Tongue (tissue), 1 donor: ENCODE measurements at regions not wholly inside any gene's neighbourhood (a gene's known extent, or its start where the extent isn't known, plus 50 kb on each side); places are given as distances from the start of the nearest gene placed in this dataset.

ENCODE experiments used
- DNase-seq: peaks from one replicate; pipeline ENCODE4 v3.0.0-alpha.2; 2015

DNA sequence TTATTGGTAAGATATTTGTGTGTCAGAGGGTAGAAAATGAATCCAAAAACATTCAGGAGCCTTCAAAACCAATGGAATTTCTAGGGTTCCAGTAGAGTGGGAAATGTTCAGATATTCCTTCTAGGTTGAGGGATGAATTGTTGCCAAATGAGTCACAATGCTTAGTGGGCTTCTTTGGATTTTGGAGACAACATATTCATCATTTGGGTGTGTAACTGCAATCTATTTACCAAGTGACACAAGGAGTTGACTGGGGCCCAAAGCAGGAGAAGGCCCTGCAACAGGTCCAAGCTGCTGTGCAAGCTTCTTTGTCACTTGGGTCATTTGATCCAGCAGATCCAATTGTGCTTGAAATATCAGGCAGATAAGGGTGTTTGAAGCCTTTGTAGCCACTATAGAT, 551.5 kb upstream of the PITX2 start:
- DNase-seq = no peak

DNA sequence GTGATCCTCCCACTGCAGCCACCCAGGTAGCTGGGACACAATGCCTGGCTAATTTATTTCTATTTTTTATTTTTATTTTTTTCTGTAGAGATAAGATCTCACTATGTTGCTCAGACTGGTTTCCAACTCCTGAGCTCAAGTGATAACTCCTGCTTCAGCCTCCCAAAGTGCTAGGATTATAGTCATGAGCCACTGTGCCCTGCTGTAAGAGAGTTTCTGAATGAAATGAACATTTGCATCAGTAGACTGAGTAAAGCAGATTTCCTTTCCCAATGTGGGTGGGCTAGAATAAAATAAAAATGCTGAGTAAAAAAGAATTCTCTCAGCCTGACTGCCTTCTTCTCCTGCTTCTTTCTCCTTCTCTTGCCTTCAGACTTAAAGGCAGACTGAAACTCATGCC, 555.4 kb upstream of the PITX2 start:
- DNase-seq = no peak

DNA sequence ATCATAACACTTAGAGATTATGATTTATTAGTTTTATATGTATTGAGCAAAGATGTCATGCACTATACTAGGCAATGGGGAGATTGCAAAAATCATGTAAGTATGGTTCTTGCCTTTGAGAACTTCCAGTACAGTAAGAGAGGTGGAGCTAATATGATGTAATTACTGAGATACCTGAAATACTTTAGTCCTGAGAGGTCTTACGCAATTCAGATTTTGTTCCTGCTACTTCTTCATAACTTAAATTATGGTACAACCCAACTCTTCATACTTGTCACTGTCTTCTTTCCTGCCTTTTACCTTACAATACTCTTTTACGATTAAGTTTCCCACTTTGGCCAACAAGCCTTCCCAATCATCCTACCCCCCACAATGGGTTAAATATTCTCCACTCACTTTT, 564.2 kb upstream of the PITX2 start:
- no peak for DNase-seq

DNA sequence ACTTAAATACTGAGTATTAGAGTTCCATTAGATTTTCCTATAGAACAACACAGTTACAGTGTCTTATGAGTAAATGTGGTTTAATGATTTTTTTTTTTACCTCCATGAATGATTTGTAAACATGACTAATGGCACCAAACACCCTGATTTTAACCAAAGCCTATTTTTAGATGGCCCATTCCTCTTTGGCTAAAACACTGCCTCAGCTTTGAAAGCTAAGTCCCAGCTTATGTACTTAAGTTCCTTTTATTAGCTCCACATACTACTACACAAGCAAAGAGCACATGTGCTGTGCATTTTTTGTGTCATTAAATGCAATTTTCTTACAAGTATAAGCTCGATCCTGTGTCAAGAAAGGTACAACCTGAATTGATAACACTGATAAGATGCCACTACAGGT, 575.6 kb upstream of the PITX2 start:
- no peak for DNase-seq

DNA sequence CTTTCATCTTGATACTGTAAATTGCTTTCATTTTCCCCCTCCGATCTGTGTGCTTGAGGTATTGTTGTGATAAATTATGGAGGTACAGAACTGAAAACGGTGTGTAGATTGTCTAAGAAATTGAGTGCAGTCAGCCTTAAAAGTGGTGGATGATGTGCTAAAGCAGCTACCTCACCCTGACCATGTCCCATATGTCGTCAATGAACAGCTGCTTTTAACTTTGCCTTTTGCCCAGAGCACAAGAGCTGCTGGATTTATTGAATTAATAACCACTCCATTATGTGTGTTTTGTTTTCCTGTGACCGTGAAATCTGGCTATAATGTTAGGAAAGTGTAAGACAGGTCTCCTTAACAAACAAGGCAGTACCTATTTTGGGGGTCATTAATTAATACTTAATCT, 581.9 kb upstream of the PITX2 start:
- peak; percentile 68 for DNase-seq

DNA sequence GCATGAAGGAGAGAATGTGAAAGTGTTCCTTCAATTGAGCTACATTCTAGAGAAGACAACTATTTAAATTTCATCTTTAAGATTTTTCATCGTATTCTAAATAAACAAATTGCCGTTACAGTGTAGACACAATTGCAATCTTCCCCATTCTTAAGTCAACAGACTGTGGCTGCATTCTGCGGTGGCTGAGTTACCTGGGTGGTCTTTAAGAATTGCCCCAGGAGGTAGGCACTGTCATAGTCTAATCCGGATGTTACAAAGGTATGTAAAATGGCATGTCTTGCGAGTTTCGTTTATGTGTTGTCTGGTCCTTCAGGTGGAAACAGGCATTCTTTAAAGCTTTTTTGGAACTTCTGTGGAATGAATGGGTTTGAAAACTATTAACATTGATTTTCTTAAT, 586.1 kb upstream of the PITX2 start:
- DNase-seq = no peak

DNA sequence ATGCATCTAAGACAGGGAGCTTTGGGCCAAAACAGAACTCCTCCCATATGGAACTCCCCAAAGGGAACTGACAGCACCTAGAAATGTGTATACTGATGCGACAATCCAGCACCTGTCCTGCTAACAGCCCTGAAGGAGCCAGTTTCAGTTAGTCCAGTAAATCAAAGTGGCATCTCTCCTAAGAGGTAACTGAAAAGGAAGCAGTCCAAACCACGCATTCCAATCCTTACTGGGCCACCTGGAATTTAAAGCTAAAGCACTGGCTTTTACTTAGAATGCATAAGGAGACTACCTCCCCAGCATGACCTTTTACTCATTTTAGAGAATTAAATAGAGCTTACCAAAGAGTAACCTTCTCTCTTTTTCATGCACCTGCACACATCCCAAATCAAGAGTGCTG, 586.8 kb upstream of the PITX2 start:
- no peak for DNase-seq

DNA sequence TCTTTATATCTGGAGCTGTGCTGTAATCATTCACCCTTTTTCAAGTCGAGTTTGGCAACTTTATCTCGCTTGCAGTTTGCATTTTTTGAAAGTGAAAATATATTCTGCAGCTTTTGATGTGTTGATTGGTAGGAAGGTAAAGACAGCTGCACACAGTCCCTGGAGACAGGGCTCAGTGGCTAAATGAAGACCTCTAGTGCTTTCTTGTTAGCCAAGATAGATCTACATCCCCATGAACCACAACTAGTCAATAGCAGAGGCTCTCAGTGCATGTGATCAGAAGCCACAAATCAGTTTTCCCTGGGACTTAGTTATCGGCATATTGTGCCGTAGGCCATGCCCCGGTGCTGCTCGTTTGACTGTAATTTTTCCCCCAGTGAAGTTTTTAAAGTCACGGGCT, 587.7 kb upstream of the PITX2 start:
- peak; percentile 16 for DNase-seq

DNA sequence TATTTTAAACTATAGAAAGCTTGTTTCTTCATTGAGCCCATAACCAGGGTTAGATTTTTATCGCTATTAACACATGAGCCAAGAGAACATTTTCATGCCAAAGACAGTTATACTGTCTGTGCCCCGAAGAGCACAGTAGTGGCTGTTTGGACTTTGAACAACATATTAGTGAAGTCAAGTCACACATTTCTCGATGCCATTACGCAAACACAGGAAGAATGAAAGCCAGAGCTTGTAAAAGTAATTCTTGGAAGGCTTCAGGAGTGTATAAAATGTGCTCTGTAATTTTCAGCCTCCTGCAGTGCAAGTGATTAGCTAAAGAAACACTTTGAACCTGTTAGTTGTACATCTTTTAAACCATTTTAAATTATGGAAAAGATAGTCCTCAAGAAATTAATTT, 590.7 kb upstream of the PITX2 start:
- no peak for DNase-seq

DNA sequence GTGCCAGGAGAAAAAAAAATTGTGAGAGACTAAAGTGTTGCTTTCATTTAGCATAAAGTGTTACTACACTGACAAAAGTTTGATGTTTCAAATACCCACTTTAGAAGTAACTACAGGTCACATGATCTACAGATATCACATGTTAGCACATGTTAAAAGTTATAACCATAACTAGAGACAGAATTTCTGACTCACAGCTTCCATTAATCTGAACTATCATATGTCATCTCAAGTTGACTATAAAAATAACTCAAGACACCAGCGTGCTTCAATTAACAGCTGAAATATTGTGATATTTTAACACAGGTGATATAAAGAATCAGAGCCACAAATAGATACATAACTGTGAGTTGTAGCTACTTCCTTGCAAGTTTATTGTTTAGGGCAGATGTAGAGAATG, 591.5 kb upstream of the PITX2 start:
- DNase-seq = peak; percentile 27

DNA sequence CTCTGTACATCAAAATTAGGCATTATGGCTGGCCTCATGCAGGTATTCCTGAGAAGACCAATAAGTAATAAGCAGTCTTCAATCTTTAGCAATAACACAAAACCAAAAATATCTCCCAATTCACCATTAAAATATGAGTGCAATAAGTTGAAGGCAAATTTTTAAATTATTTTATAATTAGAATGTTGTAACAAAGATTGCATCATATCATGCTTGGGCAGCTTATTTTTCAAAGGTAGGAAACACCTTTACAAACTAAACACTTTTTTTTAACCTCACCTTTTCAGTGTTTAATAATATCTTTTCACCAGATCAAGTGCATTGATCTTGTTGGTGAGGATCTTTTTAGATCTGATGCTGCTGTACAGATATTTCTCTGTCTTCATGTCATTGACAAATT, 592.9 kb upstream of the PITX2 start:
- DNase-seq = no peak

DNA sequence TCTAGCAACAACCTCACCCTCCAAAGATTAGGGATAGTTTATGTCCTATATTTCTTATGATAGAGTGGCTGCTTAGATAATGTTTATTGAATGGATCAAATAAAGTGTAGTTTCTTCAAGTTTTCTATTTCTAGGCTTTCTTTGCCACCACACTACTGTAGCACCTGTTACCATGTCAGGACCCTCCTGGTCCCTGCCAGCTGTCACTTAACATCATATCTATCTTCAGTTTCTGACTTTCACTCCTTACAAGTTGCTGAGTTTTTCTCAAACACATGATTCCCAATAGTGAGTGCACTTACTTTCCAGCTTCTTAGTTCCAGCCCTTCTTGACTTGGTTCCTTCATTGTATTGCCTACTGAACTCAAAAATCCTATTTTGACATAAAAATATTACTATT, 593.9 kb upstream of the PITX2 start:
- no peak for DNase-seq

DNA sequence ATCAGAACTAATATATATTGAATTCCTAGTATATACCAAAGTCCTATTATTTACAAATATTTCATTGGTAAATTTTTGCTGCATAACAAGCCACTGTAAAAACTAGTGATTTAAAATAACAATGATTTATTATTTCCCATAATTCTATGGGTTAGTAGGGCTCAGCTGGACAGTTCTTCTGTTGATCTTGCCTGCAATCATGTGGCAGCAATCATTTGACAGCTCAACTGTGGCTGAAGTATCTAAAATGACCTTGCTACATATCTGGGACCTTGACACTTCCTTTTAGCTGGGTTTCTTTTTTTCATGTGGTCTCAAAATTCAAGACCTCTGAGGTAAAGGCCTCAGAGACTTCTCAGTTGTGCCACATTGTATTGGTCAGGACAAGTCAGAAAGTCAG, 598.5 kb upstream of the PITX2 start:
- no peak for DNase-seq

DNA sequence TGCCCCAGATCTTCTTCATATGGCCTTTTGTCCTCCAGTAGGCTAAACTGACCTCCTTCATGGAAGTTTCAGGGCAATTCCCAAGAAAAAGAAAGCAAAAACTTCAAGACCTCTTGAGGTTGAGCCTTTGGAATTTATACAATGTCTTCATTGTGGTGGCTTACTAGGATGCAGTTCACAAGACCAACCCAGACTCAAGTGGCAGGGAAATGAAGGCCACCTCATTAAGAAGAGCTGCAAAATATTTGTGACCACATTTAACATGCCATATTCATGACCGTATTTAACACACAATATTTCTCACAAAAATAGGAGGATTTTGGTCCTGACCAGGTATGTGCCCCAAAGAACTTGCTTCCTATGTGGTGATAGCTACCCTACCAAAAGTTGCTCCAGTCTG, 605.5 kb upstream of the PITX2 start:
- DNase-seq = no peak

DNA sequence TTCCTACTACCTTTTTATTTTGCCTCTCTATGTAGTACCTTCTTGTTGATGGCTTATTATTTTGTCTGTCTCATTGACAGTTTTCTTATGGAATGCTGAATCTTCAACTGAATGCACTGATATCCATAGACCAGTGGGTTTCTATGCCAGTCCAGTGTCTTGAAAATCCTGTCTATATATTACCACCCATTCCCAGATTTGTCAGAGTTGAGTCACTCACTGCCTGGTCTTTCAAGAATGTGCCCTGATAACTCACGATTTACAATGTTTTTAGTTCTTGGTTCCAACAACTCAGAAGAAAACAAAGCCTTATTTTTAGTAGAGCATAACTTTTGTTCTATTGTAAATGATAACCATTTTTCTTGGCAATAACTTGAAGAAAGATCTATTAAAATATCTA, 606.0 kb upstream of the PITX2 start:
- DNase-seq = no peak

DNA sequence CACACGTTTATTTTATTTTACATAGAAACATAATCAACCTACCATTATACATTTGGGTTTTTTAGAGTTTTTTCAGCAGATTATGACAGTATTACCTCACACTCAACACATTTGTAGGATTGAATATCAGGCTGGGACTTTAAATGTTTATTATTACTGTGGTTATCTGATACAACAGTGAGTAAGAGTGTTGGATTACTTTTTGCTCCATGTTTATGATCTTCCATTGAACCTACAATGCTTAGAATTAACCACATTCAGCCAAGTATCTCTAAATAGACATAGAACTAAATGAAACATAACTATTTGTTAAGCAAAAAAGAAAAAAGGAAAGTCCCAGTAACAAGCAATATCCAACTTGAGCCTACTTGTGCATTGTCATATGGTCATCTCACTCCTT, 607.4 kb upstream of the PITX2 start:
- no peak for DNase-seq

DNA sequence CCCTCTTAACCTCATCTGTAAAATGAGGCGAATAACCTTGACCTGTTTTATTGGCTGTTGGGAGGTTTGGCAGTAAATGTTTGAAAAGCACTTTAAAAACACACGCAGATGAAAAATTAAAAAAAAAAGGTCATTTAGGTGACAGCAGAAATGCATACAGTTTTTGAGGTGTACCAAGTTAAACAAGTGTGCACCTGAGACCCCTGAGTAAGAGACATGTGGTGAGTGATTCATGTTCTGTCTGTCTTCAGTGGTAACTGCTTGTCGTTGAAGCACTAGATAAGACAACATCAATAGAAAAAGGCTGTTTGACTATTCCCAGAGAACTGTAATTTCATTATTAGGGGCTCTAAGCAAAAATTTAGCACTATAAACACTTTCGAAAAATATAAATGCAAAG, 608.4 kb upstream of the PITX2 start:
- no peak for DNase-seq

DNA sequence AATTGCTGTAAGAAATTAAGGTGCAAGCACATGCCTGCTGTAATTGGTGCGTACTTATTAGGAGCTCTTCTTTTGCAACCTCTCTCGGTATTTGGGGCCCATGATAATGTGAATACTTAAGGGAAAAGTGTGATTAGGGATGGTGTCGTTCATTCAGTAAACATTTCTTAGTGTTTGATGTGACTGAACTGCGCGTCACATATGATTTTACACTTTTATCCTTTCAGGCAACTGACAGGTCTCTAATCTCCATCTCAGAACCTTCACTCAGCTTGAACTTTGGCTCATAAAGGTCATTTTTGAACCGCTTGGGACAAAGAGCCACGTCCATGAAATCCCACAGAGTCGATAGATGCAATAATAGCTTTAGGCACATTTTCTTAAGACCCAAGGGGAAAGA, 612.1 kb upstream of the PITX2 start:
- no peak for DNase-seq

DNA sequence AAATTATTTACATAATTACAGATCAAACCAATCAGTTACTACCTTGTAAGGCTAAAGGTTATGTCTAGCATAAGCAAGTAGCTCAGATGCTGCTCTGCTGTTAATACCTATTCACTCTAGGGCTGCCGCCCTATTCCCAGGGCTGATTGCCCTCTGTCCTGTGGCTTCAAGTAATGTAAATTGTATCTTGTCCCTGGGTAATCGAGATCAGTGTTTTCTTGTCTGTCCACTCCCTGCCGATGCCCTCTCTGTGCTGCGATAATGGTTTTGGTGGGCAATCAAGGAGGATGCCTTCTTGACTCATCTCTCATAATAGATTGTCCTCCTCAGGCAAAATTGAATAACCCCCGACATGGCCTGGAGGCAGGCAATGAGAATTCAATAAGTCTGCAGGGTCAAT, 641.0 kb upstream of the PITX2 start:
- DNase-seq = no peak

DNA sequence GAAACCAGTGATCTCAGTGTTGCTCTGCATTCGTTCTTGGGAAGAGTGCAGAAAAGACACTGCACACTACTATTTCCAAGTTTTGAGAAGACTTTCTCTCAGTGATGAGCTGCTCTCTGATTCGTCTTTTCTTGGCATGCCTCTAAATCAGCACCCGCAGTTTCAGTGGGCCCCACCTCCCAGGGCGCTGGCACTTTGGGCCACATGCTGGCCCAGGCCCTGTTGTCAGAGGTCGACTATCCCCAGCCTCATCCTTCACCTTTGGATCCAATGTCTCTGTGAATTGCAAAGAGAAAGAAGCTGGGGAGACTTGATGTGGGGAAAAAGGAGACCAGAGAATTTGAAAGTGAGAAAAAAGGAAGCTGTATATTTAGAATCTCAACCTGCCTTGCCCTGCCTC, 644.1 kb upstream of the PITX2 start:
- no peak for DNase-seq

DNA sequence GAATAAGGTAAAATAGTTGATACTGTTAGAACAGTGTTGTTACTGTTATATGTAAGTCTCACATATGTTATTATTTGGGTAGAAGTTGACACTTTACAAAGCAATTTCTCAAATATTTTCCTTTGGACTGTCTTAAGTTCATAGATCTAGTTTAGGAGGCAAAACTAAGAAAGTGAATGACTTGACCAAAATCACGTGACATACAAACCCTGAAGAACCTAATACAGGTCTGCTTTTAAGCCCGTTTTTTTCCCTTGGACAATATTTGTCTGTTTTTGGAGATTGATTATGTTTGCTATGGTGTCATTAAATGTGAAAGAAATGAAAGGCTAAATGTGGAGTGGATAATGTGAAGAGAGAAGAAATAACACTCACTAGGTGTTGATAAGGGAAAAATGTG, 644.9 kb upstream of the PITX2 start:
- no peak for DNase-seq

DNA sequence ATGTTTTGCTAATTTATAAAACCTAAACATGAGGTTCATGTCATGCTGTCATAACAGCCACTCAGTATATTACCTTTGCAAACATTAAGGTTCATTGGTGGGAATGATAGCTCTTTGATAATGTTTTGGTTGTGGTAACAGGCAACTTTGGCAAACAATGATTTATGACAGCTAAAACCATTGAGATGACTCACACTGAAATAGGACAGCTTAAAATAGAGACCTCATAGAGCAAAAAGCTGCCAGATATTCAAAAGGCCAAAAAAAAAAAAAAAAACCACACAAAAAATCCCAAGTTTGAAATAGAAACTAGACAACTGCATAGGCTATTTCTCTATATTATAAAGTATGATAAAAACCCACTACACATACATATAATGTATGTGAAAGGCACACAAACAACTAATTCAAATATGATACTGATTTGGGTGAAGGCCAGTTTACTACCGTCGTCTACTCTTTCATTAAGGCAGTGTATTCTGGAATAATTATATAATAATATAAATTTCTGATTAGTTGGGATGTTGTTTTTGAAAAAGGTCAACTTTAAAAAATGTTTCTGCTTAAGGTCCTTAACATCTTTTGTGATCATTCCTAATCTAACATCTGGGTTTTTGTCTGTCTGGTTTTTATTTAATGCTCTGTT, 646.0 kb upstream of the PITX2 start:
- no peak for DNase-seq

DNA sequence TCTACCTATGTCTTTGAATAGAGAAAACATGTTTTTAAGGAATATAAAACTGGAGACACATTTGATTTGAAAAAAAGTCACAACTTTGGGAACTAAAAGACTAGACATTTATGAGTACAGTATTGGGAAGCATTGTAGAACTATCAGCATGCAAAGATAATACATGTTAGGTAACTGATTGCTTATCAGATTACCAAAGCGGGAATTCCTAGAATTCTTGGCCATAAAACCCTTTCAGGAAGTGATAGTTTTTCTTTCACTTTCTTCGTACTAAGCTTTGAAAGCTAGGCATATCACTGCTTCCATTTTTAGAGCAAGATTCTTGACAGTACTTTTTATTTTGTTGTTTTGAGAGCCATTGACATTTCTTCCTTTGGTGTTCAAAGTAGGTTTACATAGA, 646.6 kb upstream of the PITX2 start:
- no peak for DNase-seq

DNA sequence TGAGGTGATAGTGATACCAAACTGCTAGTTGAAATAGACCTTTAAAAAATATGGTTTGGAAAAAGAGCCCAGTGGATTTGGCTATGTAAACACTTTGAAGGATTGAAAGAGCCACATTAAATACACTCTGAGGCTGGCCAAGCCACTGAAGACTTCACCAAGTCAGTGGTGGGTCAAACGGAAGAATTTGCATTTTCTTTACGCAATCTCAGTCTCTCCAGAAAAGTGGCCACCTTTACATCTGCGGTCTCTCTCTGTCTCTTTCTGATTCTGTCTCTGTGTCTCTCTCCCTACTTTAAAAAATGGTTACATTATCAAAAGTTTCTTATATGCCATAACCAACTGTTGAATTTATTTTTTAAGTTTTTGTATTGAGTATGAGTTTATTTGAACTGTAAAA, 651.2 kb upstream of the PITX2 start:
- no peak for DNase-seq

DNA sequence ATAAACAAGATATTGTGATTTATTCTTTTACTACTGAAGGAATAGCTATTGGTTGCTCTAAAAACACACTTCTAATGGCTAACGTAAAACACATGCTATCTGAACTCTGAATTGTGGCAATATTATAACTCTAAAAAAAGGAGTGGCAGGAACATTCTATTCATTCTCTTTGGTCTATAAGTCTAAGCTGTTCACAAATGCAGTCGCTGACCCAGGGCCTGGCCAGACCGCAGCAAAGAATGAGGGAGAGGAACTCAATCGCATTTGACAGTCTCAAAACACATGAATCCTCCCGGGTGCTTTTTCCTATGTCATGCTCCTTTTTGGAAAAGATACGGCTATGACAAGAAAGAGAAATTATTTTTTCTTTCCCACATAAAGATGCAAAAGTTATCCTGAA, 651.6 kb upstream of the PITX2 start:
- DNase-seq = no peak
